ENCODE measurements at regions not wholly inside any gene's neighbourhood (a gene's known extent, or its start where the extent isn't known, plus 50 kb on each side); places are given as distances from the start of the nearest gene placed in this dataset.

- H3K4me2 ChIP-seq (ENCODE audit: low read depth, low read length, poor library complexity, severe bottlenecking), result no peak overlapping the region
- no peaks in the 10 kb centered on the region for H3K4me1 ChIP-seq (ENCODE audit: insufficient read depth, low read length, poor library complexity, severe bottlenecking)
- TF ChIP-seq EZH2phosphoT487 (IDR thresholded peaks at IDR 0.05; ENCODE audit: borderline replicate concordance), result no peak
- TF ChIP-seq, protein P1, sequence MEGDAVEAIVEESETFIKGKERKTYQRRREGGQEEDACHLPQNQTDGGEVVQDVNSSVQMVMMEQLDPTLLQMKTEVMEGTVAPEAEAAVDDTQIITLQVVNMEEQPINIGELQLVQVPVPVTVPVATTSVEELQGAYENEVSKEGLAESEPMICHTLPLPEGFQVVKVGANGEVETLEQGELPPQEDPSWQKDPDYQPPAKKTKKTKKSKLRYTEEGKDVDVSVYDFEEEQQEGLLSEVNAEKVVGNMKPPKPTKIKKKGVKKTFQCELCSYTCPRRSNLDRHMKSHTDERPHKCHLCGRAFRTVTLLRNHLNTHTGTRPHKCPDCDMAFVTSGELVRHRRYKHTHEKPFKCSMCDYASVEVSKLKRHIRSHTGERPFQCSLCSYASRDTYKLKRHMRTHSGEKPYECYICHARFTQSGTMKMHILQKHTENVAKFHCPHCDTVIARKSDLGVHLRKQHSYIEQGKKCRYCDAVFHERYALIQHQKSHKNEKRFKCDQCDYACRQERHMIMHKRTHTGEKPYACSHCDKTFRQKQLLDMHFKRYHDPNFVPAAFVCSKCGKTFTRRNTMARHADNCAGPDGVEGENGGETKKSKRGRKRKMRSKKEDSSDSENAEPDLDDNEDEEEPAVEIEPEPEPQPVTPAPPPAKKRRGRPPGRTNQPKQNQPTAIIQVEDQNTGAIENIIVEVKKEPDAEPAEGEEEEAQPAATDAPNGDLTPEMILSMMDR (conservative IDR thresholded peaks at IDR 0.05; ENCODE audit: low read length), result no peak
- no peak overlapping the region for H3K9ac ChIP-seq (ENCODE audit: low read depth, low read length, poor library complexity, severe bottlenecking)
- H3K36me3 ChIP-seq (ENCODE audit: insufficient read depth, low read length), result no peaks in the 10 kb centered on the region
- no peaks in the 10 kb centered on the region for H3K9me3 ChIP-seq (ENCODE audit: insufficient read depth, low read depth, low read length)
- H4K20me1 ChIP-seq (ENCODE audit: insufficient read depth, low read length, poor library complexity, severe bottlenecking), result no peaks in the 10 kb centered on the region
- H3K9me2 ChIP-seq (replicated peaks; ENCODE audit: low read depth, low read length), result no peaks in the 10 kb centered on the region
- H3K27me3 ChIP-seq (ENCODE audit: insufficient read depth, low read length, poor library complexity, severe bottlenecking), result no peaks in the 10 kb centered on the region
- H2AFZ ChIP-seq (ENCODE audit: low read length), result no peak overlapping the region
- no peaks in the 10 kb centered on the region for H3K79me2 ChIP-seq (ENCODE audit: insufficient read depth, low read length)
- no peak overlapping the region for H3K4me3 ChIP-seq (ENCODE audit: low read length, poor library complexity, severe bottlenecking)
- no peaks in the 10 kb centered on the region for H3F3A ChIP-seq (ENCODE audit: low read depth)
These were observed 135.9 kb downstream of the ITGB8 start for GRCh38 chr7:20466543-20467021.

DNA sequence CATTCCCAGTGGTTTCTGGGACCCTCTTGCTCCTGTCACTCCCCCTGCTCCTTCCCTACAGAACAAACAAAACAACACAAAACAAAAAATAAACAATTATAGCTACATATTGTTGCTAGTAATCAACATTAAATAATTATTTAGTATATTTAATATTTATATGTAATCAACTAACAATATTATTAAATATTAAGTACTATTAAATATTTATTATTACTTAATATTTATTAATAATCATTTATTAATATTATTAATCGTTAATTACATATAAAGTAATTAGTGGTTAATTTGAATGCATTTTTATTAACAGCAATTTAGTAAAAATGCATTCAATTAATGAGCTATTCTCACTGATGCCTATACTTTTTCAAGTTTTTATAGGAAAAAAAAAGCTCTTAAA is 139.4 kb downstream of the ITGB8 start:
- no peak for TF ChIP-seq EZH2phosphoT487 (IDR thresholded peaks at IDR 0.05; ENCODE audit: borderline replicate concordance)
- TF ChIP-seq, protein P1 (conservative IDR thresholded peaks at IDR 0.05; ENCODE audit: low read length), result no peak
- Histone ChIP-seq H2AFZ (ENCODE audit: low read length) (no peak overlapping the region), H3K9me2 (replicated peaks; ENCODE audit: low read depth, low read length) (no peaks in the 10 kb centered on the region)

GRCh38 chr7:20470726-20471125 is 140.0 kb downstream of the ITGB8 start:
- Histone ChIP-seq H3K79me2 (ENCODE audit: insufficient read depth, low read length) (no peaks in the 10 kb centered on the region), H3K4me2 (ENCODE audit: low read depth, low read length, poor library complexity, severe bottlenecking) (no peak overlapping the region), H3F3A (ENCODE audit: low read depth) (no peaks in the 10 kb centered on the region), H3K4me1 (ENCODE audit: insufficient read depth, low read length, poor library complexity, severe bottlenecking) (peaks cover 9% of the 10 kb centered on the region), H4K20me1 (ENCODE audit: insufficient read depth, low read length, poor library complexity, severe bottlenecking) (no peaks in the 10 kb centered on the region), H2AFZ (ENCODE audit: low read length) (no peak overlapping the region), H3K9ac (ENCODE audit: low read depth, low read length, poor library complexity, severe bottlenecking) (no peak overlapping the region), H3K27me3 (ENCODE audit: insufficient read depth, low read length, poor library complexity, severe bottlenecking) (no peaks in the 10 kb centered on the region), H3K4me3 (ENCODE audit: low read length, poor library complexity, severe bottlenecking) (no peak overlapping the region), H3K9me2 (replicated peaks; ENCODE audit: low read depth, low read length) (no peaks in the 10 kb centered on the region), H3K9me3 (ENCODE audit: insufficient read depth, low read depth, low read length) (no peaks in the 10 kb centered on the region), H3K36me3 (ENCODE audit: insufficient read depth, low read length) (no peaks in the 10 kb centered on the region)
- TF ChIP-seq EZH2phosphoT487 (IDR thresholded peaks at IDR 0.05; ENCODE audit: borderline replicate concordance), result no peak
- TF ChIP-seq, protein P1 (conservative IDR thresholded peaks at IDR 0.05; ENCODE audit: low read length), result no peak

More for the DNA sequence above, 139.4 kb downstream of the ITGB8 start:
- Histone ChIP-seq H4K20me1 (ENCODE audit: insufficient read depth, low read length, poor library complexity, severe bottlenecking) (no peaks in the 10 kb centered on the region), H3K4me1 (ENCODE audit: insufficient read depth, low read length, poor library complexity, severe bottlenecking) (peaks cover 2% of the 10 kb centered on the region), H3K4me3 (ENCODE audit: low read length, poor library complexity, severe bottlenecking) (no peak overlapping the region), H3K4me2 (ENCODE audit: low read depth, low read length, poor library complexity, severe bottlenecking) (no peak overlapping the region), H3K27me3 (ENCODE audit: insufficient read depth, low read length, poor library complexity, severe bottlenecking) (no peaks in the 10 kb centered on the region), H3F3A (ENCODE audit: low read depth) (no peaks in the 10 kb centered on the region), H3K79me2 (ENCODE audit: insufficient read depth, low read length) (no peaks in the 10 kb centered on the region), H3K9ac (ENCODE audit: low read depth, low read length, poor library complexity, severe bottlenecking) (no peak overlapping the region), H3K36me3 (ENCODE audit: insufficient read depth, low read length) (no peaks in the 10 kb centered on the region), H3K9me3 (ENCODE audit: insufficient read depth, low read depth, low read length) (no peaks in the 10 kb centered on the region)

Data from Loucy (cell line).